Karpas-422 (cell line): ENCODE measurements at regions not wholly inside any gene's neighbourhood (a gene's known extent, or its start where the extent isn't known, plus 50 kb on each side); places are given as distances from the start of the nearest gene placed in this dataset.

ENCODE experiments used
- DNase-seq: peaks from one replicate; pipeline ENCODE4 v3.0.0-alpha.2; 2015
- H2AFZ ChIP-seq: fragments of 200-600 bp; sonication (generic); 2 replicates; pipeline ENCODE4 v1.6.1; 2014; ENCODE audit warnings: antibody characterized with exemption, low read length, mixed read lengths
- H3K27ac ChIP-seq: fragments of 200-600 bp; sonication (generic); 2 replicates; pipeline ENCODE4 v1.5.1; 2014; ENCODE audit warnings: mild to moderate bottlenecking, low read length, moderate library complexity
- H3K27me3 ChIP-seq: fragments of 200-600 bp; sonication (generic); 2 replicates; pipeline ENCODE4 v1.6.1; 2014; ENCODE audit warnings: low read length, mixed read lengths
- H3K36me3 ChIP-seq: fragments of 200-600 bp; sonication (generic); 2 replicates; pipeline ENCODE4 v1.6.1; 2014; ENCODE audit warnings: low read length, mixed read lengths; ENCODE audit not compliant: insufficient read depth
- H3K4me1 ChIP-seq: fragments of 200-600 bp; sonication (generic); 2 replicates; pipeline ENCODE4 v1.6.1; 2014; ENCODE audit warnings: mild to moderate bottlenecking, low read length, mixed read lengths
- H3K4me2 ChIP-seq: fragments of 200-600 bp; sonication (generic); 2 replicates; pipeline ENCODE4 v1.6.1; 2014; ENCODE audit warnings: low read length, low read depth, mild to moderate bottlenecking; ENCODE audit not compliant: poor library complexity, severe bottlenecking
- H3K4me3 ChIP-seq: fragments of 200-600 bp; sonication (generic); 2 replicates; pipeline ENCODE4 v1.5.1; 2014; ENCODE audit warnings: mild to moderate bottlenecking, antibody characterized with exemption, low read length, mixed read lengths
- H3K79me2 ChIP-seq: fragments of 200-600 bp; sonication (generic); 2 replicates; pipeline ENCODE4 v1.6.1; 2014; ENCODE audit warnings: mild to moderate bottlenecking, low read length, mixed read lengths
- H3K9ac ChIP-seq: fragments of 200-600 bp; sonication (generic); 2 replicates; pipeline ENCODE4 v1.6.0; 2014; ENCODE audit warnings: low read length
- H3K9me2 ChIP-seq: fragments of 200-600 bp; sonication (generic), shearing (Covaris generic); replicated peaks from 2 replicates; pipeline ENCODE4 v1.6.0; 2014; ENCODE audit warnings: mild to moderate bottlenecking, low read length, moderate library complexity; ENCODE audit not compliant: insufficient read depth
- H3K9me3 ChIP-seq: fragments of 300-700, 200-600 bp; sonication (generic); 2 replicates; pipeline ENCODE4 v1.6.1; 2014; ENCODE audit warnings: low read length, mixed read lengths
- H4K20me1 ChIP-seq: fragments of 200-600 bp; sonication (generic); 2 replicates; pipeline ENCODE4 v1.6.1; 2014; ENCODE audit warnings: mild to moderate bottlenecking, antibody characterized with exemption, low read length, low read depth; ENCODE audit not compliant: insufficient read depth

- H3K27ac ChIP-seq, result no peak overlapping the region
- no peak overlapping the region for H3K9ac ChIP-seq
- H3K9me3 ChIP-seq, result no peaks in the 10 kb centered on the region
- no peaks in the 10 kb centered on the region for H3K79me2 ChIP-seq
- no peak overlapping the region for H3K4me2 ChIP-seq
- H3K36me3 ChIP-seq, result no peaks in the 10 kb centered on the region
- no peak overlapping the region for H3K4me3 ChIP-seq
- no peaks in the 10 kb centered on the region for H3K27me3 ChIP-seq
- no peak for DNase-seq
- no peaks in the 10 kb centered on the region for H3K9me2 ChIP-seq
- H2AFZ ChIP-seq, result no peak overlapping the region
- H4K20me1 ChIP-seq, result no peaks in the 10 kb centered on the region
- no peaks in the 10 kb centered on the region for H3K4me1 ChIP-seq
Measured at GRCh38 chrX:14291666-14292500, 237.5 kb upstream of the GLRA2 start.

- Histone ChIP-seq H3K9me3 (no peaks in the 10 kb centered on the region), H3K4me1 (no peaks in the 10 kb centered on the region), H2AFZ (no peak overlapping the region), H3K27me3 (no peaks in the 10 kb centered on the region), H3K4me2 (no peak overlapping the region), H3K9ac (no peak overlapping the region), H3K4me3 (no peak overlapping the region), H3K9me2 (no peaks in the 10 kb centered on the region), H3K36me3 (no peaks in the 10 kb centered on the region), H3K27ac (no peak overlapping the region), H3K79me2 (no peaks in the 10 kb centered on the region), H4K20me1 (no peaks in the 10 kb centered on the region)
- DNase-seq, result no peak
Measured at GRCh38 chrX:14290335-14290734, 239.0 kb upstream of the GLRA2 start.

GRCh38 chrX:14274691-14275090, 245.0 kb upstream of the GEMIN8 start:
- Histone ChIP-seq H3K9me3 (no peaks in the 10 kb centered on the region), H3K27me3 (no peaks in the 10 kb centered on the region), H3K9me2 (no peaks in the 10 kb centered on the region), H3K27ac (no peak overlapping the region), H3K4me1 (no peaks in the 10 kb centered on the region), H3K4me3 (no peak overlapping the region), H3K4me2 (no peak overlapping the region), H4K20me1 (no peaks in the 10 kb centered on the region), H3K36me3 (no peaks in the 10 kb centered on the region), H3K9ac (no peak overlapping the region), H2AFZ (no peak overlapping the region), H3K79me2 (no peaks in the 10 kb centered on the region)
- DNase-seq, result no peak

GRCh38 chrX:14267216-14267615, 237.5 kb upstream of the GEMIN8 start:
- Histone ChIP-seq H3K9ac (no peak overlapping the region), H3K27ac (no peak overlapping the region), H3K36me3 (no peaks in the 10 kb centered on the region), H4K20me1 (no peaks in the 10 kb centered on the region), H3K79me2 (no peaks in the 10 kb centered on the region), H3K4me2 (no peak overlapping the region), H3K9me2 (no peaks in the 10 kb centered on the region), H3K4me1 (no peaks in the 10 kb centered on the region), H3K27me3 (no peaks in the 10 kb centered on the region), H3K4me3 (no peak overlapping the region), H3K9me3 (no peaks in the 10 kb centered on the region), H2AFZ (no peak overlapping the region)
- DNase-seq, result no peak

- no peaks in the 10 kb centered on the region for H3K4me1 ChIP-seq
- H3K9me3 ChIP-seq, result no peaks in the 10 kb centered on the region
- H3K27ac ChIP-seq, result no peak overlapping the region
- H2AFZ ChIP-seq, result no peak overlapping the region
- H3K9me2 ChIP-seq, result no peaks in the 10 kb centered on the region
- H3K36me3 ChIP-seq, result no peaks in the 10 kb centered on the region
- no peaks in the 10 kb centered on the region for H3K27me3 ChIP-seq
- H3K4me3 ChIP-seq, result no peak overlapping the region
- no peaks in the 10 kb centered on the region for H3K79me2 ChIP-seq
- DNase-seq, result no peak
- no peak overlapping the region for H3K9ac ChIP-seq
- H4K20me1 ChIP-seq, result no peaks in the 10 kb centered on the region
- H3K4me2 ChIP-seq, result no peak overlapping the region
Measured at GRCh38 chrX:14266705-14267104, 237.0 kb upstream of the GEMIN8 start.

GRCh38 chrX:14243823-14244222, 214.1 kb upstream of the GEMIN8 start:
- DNase-seq, result no peak
- Histone ChIP-seq H3K79me2 (no peaks in the 10 kb centered on the region), H2AFZ (no peak overlapping the region), H3K27me3 (no peaks in the 10 kb centered on the region), H4K20me1 (no peaks in the 10 kb centered on the region), H3K4me1 (no peaks in the 10 kb centered on the region), H3K36me3 (no peaks in the 10 kb centered on the region), H3K4me3 (no peak overlapping the region), H3K9me2 (no peaks in the 10 kb centered on the region), H3K4me2 (no peak overlapping the region), H3K27ac (no peak overlapping the region), H3K9me3 (no peaks in the 10 kb centered on the region), H3K9ac (no peak overlapping the region)

GRCh38 chrX:14235004-14235403, 205.3 kb upstream of the GEMIN8 start:
- Histone ChIP-seq H3K27me3 (no peaks in the 10 kb centered on the region), H3K4me1 (no peaks in the 10 kb centered on the region), H3K9me2 (no peaks in the 10 kb centered on the region), H3K27ac (no peak overlapping the region), H3K9me3 (no peaks in the 10 kb centered on the region), H3K36me3 (no peaks in the 10 kb centered on the region), H3K9ac (no peak overlapping the region), H3K4me2 (no peak overlapping the region), H4K20me1 (no peaks in the 10 kb centered on the region), H3K79me2 (no peaks in the 10 kb centered on the region), H2AFZ (no peak overlapping the region), H3K4me3 (no peak overlapping the region)
- no peak for DNase-seq

- Histone ChIP-seq H3K36me3 (no peaks in the 10 kb centered on the region), H3K9me3 (no peaks in the 10 kb centered on the region), H3K79me2 (no peaks in the 10 kb centered on the region), H3K27me3 (no peaks in the 10 kb centered on the region), H4K20me1 (no peaks in the 10 kb centered on the region), H3K4me1 (no peaks in the 10 kb centered on the region), H3K4me2 (no peak overlapping the region), H3K9ac (no peak overlapping the region), H3K9me2 (no peaks in the 10 kb centered on the region), H3K4me3 (no peak overlapping the region), H2AFZ (no peak overlapping the region), H3K27ac (no peak overlapping the region)
- no peak for DNase-seq
Measured at GRCh38 chrX:14232688-14233087, 203.0 kb upstream of the GEMIN8 start.
